ENCODE measurements at regions not wholly inside any gene's neighbourhood (a gene's known extent, or its start where the extent isn't known, plus 50 kb on each side); places are given as distances from the start of the nearest gene placed in this dataset.

GRCh38 chr2:103810875-103811274 lies 1043.0 kb upstream of the POU3F3 start (continued):
- no peak for TF ChIP-seq PBX3 (IDR thresholded peaks at IDR 0.05)

- Histone ChIP-seq H2AFZ (ENCODE audit: low read depth) (no peak overlapping the region), H3K27ac (ENCODE audit: low read depth in 2 of 2, low read length in 1 of 2) (no peak overlapping the region), H3K9ac (no peak overlapping the region), H3K9me2 (no peaks in the 10 kb centered on the region), H3K27me3 (ENCODE audit: insufficient read depth) (no peaks in the 10 kb centered on the region), H3K9me3 (no peaks in the 10 kb centered on the region), H3K36me3 (replicated peaks in 1 of 2; ENCODE audit: control insufficient read depth in 1 of 2, insufficient read depth in 2 of 2, low read length in 1 of 2) (no peaks in the 10 kb centered on the region), H3K4me1 (ENCODE audit: control insufficient read depth in 1 of 2, insufficient read depth in 2 of 2, low read depth in 1 of 2, low read length in 1 of 2) (no peaks in the 10 kb centered on the region), H3K4me2 (no peak overlapping the region), H3K4me3 (ENCODE audit: low read depth in 2 of 2, low read length in 1 of 2) (no peak overlapping the region), H3K79me2 (ENCODE audit: insufficient read depth) (no peaks in the 10 kb centered on the region), H3F3A (replicated peaks; ENCODE audit: insufficient read depth) (no peaks in the 10 kb centered on the region), H4K20me1 (ENCODE audit: insufficient read depth) (no peaks in the 10 kb centered on the region)
- POLR2A ChIA-PET: interaction anchor here (0.6 kb wide), 1 partner anchor 1352 kb away, joined by 3 read pairs; no protein-coding TSS in a partner anchor
- no peak for DNase-seq
- no peak for TF ChIP-seq EZH2phosphoT487 (IDR thresholded peaks at IDR 0.05; ENCODE audit: borderline replicate concordance, low read depth)
- no peak for TF ChIP-seq ZBTB33 (IDR thresholded peaks at IDR 0.05; ENCODE audit: borderline replicate concordance, low read depth)
- TF ChIP-seq FOSL2 (IDR thresholded peaks at IDR 0.05; ENCODE audit: borderline replicate concordance, low read depth): no peak
- TF ChIP-seq MXI1 (IDR thresholded peaks at IDR 0.05; ENCODE audit: low read depth, low read length): no peak
- no peak for TF ChIP-seq USF1 (IDR thresholded peaks at IDR 0.05; ENCODE audit: borderline replicate concordance, low read depth)
- no peak for TF ChIP-seq IRF3 (IDR thresholded peaks at IDR 0.05; ENCODE audit: low read depth, low read length)
- TF ChIP-seq REST (IDR thresholded peaks at IDR 0.05; ENCODE audit: low read depth, low read length): no peak
- no peak for TF ChIP-seq POLR2AphosphoS5 (IDR thresholded peaks at IDR 0.05; ENCODE audit: low read depth, low read length)
- TF ChIP-seq RFX5 (IDR thresholded peaks at IDR 0.05; ENCODE audit: low read length): no peak
- no peak for TF ChIP-seq NFIC (IDR thresholded peaks at IDR 0.05; ENCODE audit: borderline replicate concordance)
- CTCF ChIA-PET: no interaction called here
- WGBS (ENCODE audit: low lambda C conversion rate): 2% methylated on average over 3 of the region's 3 CpGs
Measured at GRCh38 chr2:103814016-103814415, 1039.9 kb upstream of the POU3F3 start.
